ENCODE measurements at regions not wholly inside any gene's neighbourhood (a gene's known extent, or its start where the extent isn't known, plus 50 kb on each side); places are given as distances from the start of the nearest gene placed in this dataset.

GRCh38 chr5:110908848-110909247, 162.7 kb upstream of the TSLP start:
- no peaks in the 10 kb centered on the region for H3K27me3 ChIP-seq (ENCODE audit: low read depth, low read length)
- no peak for TF ChIP-seq CTCF (IDR thresholded peaks at IDR 0.05; ENCODE audit: low read depth, low read length)
- no peaks in the 10 kb centered on the region for H3K36me3 ChIP-seq (replicated peaks; ENCODE audit: low read depth, low read length)
- H3K9ac ChIP-seq (ENCODE audit: low read length): no peak overlapping the region
- H3K4me2 ChIP-seq (ENCODE audit: low read length): no peak overlapping the region
- H4K20me1 ChIP-seq (ENCODE audit: insufficient read depth, low read length): no peaks in the 10 kb centered on the region
- no peak overlapping the region for H3K4me3 ChIP-seq (ENCODE audit: low read length)
- H2AFZ ChIP-seq (ENCODE audit: low read depth, low read length): no peak overlapping the region
- 0 out of 2 replicates have a peak, but pooled peaks cover 3% of the 10 kb centered on the region for H3K4me1 ChIP-seq (ENCODE audit: low read length)
- H3K9me3 ChIP-seq (ENCODE audit: insufficient read depth, low read length): no peaks in the 10 kb centered on the region
- H3K79me2 ChIP-seq (ENCODE audit: low read length): no peaks in the 10 kb centered on the region
- no peak overlapping the region for H3K27ac ChIP-seq (ENCODE audit: low read length)

- Histone ChIP-seq H3K4me1 (ENCODE audit: low read length) (0 out of 2 replicates have a peak, but pooled peaks cover 3% of the 10 kb centered on the region), H3K4me3 (ENCODE audit: low read length) (no peak overlapping the region), H3K27ac (ENCODE audit: low read length) (no peak overlapping the region), H3K4me2 (ENCODE audit: low read length) (no peak overlapping the region), H3K9me3 (ENCODE audit: insufficient read depth, low read length) (no peaks in the 10 kb centered on the region), H3K27me3 (ENCODE audit: low read depth, low read length) (no peaks in the 10 kb centered on the region), H3K9ac (ENCODE audit: low read length) (no peak overlapping the region), H2AFZ (ENCODE audit: low read depth, low read length) (no peak overlapping the region), H3K36me3 (replicated peaks; ENCODE audit: low read depth, low read length) (no peaks in the 10 kb centered on the region), H3K79me2 (ENCODE audit: low read length) (no peaks in the 10 kb centered on the region), H4K20me1 (ENCODE audit: insufficient read depth, low read length) (no peaks in the 10 kb centered on the region)
- TF ChIP-seq EZH2phosphoT487 (IDR thresholded peaks at IDR 0.05; ENCODE audit: low read depth) (no peak), CTCF (IDR thresholded peaks at IDR 0.05; ENCODE audit: low read depth, low read length) (no peak)
Observed at GRCh38 chr5:110909415-110909814, 162.1 kb upstream of the TSLP start.

- Histone ChIP-seq H3K9ac (ENCODE audit: low read length) (no peak overlapping the region), H3K4me2 (ENCODE audit: low read length) (no peak overlapping the region), H3K9me3 (ENCODE audit: insufficient read depth, low read length) (no peaks in the 10 kb centered on the region), H4K20me1 (ENCODE audit: insufficient read depth, low read length) (no peaks in the 10 kb centered on the region), H3K36me3 (replicated peaks; ENCODE audit: low read depth, low read length) (no peaks in the 10 kb centered on the region), H3K4me3 (ENCODE audit: low read length) (no peak overlapping the region), H3K27ac (ENCODE audit: low read length) (no peak overlapping the region), H2AFZ (ENCODE audit: low read depth, low read length) (no peak overlapping the region), H3K27me3 (ENCODE audit: low read depth, low read length) (no peaks in the 10 kb centered on the region), H3K4me1 (ENCODE audit: low read length) (0 out of 2 replicates have a peak, but pooled peaks cover 3% of the 10 kb centered on the region), H3K79me2 (ENCODE audit: low read length) (no peaks in the 10 kb centered on the region)
- TF ChIP-seq EZH2phosphoT487 (IDR thresholded peaks at IDR 0.05; ENCODE audit: low read depth): no peak
- no peak for TF ChIP-seq CTCF (IDR thresholded peaks at IDR 0.05; ENCODE audit: low read depth, low read length)
Observed at GRCh38 chr5:110909950-110910349, 161.6 kb upstream of the TSLP start.

GRCh38 chr5:110913221-110913620, 158.3 kb upstream of the TSLP start:
- H3K79me2 ChIP-seq (ENCODE audit: low read length): no peaks in the 10 kb centered on the region
- H3K4me3 ChIP-seq (ENCODE audit: low read length): no peak overlapping the region
- H3K36me3 ChIP-seq (replicated peaks; ENCODE audit: low read depth, low read length): no peaks in the 10 kb centered on the region
- H3K27me3 ChIP-seq (ENCODE audit: low read depth, low read length): no peaks in the 10 kb centered on the region
- no peak overlapping the region for H2AFZ ChIP-seq (ENCODE audit: low read depth, low read length)
- H4K20me1 ChIP-seq (ENCODE audit: insufficient read depth, low read length): no peaks in the 10 kb centered on the region
- no peak overlapping the region for H3K4me2 ChIP-seq (ENCODE audit: low read length)
- no peak overlapping the region for H3K27ac ChIP-seq (ENCODE audit: low read length)
- TF ChIP-seq CTCF (IDR thresholded peaks at IDR 0.05; ENCODE audit: low read depth, low read length) (no peak), EZH2phosphoT487 (IDR thresholded peaks at IDR 0.05; ENCODE audit: low read depth) (no peak)
- no peak overlapping the region for H3K9ac ChIP-seq (ENCODE audit: low read length)
- H3K4me1 ChIP-seq (ENCODE audit: low read length): peaks cover 21% of the 10 kb centered on the region
- H3K9me3 ChIP-seq (ENCODE audit: insufficient read depth, low read length): no peaks in the 10 kb centered on the region
